ENCODE measurements at regions not wholly inside any gene's neighbourhood (a gene's known extent, or its start where the extent isn't known, plus 50 kb on each side); places are given as distances from the start of the nearest gene placed in this dataset.
"Not testable (repeated sequence)": the region's sequence is repeated elsewhere in the genome, so short reads cannot be mapped to it uniquely, and the experiment has no call there.

DNA sequence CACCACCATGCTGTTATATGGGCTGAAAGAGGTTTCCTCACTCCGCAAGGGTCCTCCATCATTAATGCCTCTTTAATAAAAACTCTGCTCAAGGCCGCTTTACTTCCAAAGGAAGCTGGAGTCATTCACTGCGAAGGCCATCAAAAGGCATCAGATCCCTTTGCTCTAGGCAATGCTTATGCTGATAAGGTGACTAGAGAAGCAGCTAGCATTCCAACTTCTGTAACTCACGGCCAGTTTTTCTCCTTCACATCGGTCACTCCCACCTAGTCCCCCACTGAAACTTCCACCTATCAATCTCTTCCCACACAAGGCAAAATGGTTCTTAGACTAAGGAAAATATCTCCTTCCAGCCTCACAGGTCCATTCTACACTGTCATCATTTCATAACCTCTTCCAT is 124.2 kb upstream of the RMP24 start:
- not testable (repeated sequence) for TF ChIP-seq ZNF211 (tag by site-specific recombination; IDR thresholded peaks at IDR 0.05; ENCODE audit: low read depth); ZNF776 (tag by site-specific recombination; IDR thresholded peaks at IDR 0.05; ENCODE audit: borderline replicate concordance); ZFP3 (tag by site-specific recombination; IDR thresholded peaks at IDR 0.05; ENCODE audit: low read depth); ZNF777 (tag by site-specific recombination; IDR thresholded peaks at IDR 0.05; ENCODE audit: borderline replicate concordance); ZNF121 (tag by site-specific recombination; IDR thresholded peaks at IDR 0.05); ZNF23 (tag by site-specific recombination; IDR thresholded peaks at IDR 0.05; ENCODE audit: borderline replicate concordance); ZNF274 (IDR thresholded peaks at IDR 0.05; ENCODE audit: low read length); ZNF274 (tag by site-specific recombination; IDR thresholded peaks at IDR 0.05; ENCODE audit: borderline replicate concordance)
- TF ChIP-seq, protein P1, sequence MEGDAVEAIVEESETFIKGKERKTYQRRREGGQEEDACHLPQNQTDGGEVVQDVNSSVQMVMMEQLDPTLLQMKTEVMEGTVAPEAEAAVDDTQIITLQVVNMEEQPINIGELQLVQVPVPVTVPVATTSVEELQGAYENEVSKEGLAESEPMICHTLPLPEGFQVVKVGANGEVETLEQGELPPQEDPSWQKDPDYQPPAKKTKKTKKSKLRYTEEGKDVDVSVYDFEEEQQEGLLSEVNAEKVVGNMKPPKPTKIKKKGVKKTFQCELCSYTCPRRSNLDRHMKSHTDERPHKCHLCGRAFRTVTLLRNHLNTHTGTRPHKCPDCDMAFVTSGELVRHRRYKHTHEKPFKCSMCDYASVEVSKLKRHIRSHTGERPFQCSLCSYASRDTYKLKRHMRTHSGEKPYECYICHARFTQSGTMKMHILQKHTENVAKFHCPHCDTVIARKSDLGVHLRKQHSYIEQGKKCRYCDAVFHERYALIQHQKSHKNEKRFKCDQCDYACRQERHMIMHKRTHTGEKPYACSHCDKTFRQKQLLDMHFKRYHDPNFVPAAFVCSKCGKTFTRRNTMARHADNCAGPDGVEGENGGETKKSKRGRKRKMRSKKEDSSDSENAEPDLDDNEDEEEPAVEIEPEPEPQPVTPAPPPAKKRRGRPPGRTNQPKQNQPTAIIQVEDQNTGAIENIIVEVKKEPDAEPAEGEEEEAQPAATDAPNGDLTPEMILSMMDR (tag by site-specific recombination; IDR thresholded peaks at IDR 0.05) = not testable (repeated sequence)
- TF ChIP-seq, protein P2, sequence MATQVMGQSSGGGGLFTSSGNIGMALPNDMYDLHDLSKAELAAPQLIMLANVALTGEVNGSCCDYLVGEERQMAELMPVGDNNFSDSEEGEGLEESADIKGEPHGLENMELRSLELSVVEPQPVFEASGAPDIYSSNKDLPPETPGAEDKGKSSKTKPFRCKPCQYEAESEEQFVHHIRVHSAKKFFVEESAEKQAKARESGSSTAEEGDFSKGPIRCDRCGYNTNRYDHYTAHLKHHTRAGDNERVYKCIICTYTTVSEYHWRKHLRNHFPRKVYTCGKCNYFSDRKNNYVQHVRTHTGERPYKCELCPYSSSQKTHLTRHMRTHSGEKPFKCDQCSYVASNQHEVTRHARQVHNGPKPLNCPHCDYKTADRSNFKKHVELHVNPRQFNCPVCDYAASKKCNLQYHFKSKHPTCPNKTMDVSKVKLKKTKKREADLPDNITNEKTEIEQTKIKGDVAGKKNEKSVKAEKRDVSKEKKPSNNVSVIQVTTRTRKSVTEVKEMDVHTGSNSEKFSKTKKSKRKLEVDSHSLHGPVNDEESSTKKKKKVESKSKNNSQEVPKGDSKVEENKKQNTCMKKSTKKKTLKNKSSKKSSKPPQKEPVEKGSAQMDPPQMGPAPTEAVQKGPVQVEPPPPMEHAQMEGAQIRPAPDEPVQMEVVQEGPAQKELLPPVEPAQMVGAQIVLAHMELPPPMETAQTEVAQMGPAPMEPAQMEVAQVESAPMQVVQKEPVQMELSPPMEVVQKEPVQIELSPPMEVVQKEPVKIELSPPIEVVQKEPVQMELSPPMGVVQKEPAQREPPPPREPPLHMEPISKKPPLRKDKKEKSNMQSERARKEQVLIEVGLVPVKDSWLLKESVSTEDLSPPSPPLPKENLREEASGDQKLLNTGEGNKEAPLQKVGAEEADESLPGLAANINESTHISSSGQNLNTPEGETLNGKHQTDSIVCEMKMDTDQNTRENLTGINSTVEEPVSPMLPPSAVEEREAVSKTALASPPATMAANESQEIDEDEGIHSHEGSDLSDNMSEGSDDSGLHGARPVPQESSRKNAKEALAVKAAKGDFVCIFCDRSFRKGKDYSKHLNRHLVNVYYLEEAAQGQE (tag by site-specific recombination; IDR thresholded peaks at IDR 0.05) = not testable (repeated sequence)
- TF ChIP-seq, protein P3, sequence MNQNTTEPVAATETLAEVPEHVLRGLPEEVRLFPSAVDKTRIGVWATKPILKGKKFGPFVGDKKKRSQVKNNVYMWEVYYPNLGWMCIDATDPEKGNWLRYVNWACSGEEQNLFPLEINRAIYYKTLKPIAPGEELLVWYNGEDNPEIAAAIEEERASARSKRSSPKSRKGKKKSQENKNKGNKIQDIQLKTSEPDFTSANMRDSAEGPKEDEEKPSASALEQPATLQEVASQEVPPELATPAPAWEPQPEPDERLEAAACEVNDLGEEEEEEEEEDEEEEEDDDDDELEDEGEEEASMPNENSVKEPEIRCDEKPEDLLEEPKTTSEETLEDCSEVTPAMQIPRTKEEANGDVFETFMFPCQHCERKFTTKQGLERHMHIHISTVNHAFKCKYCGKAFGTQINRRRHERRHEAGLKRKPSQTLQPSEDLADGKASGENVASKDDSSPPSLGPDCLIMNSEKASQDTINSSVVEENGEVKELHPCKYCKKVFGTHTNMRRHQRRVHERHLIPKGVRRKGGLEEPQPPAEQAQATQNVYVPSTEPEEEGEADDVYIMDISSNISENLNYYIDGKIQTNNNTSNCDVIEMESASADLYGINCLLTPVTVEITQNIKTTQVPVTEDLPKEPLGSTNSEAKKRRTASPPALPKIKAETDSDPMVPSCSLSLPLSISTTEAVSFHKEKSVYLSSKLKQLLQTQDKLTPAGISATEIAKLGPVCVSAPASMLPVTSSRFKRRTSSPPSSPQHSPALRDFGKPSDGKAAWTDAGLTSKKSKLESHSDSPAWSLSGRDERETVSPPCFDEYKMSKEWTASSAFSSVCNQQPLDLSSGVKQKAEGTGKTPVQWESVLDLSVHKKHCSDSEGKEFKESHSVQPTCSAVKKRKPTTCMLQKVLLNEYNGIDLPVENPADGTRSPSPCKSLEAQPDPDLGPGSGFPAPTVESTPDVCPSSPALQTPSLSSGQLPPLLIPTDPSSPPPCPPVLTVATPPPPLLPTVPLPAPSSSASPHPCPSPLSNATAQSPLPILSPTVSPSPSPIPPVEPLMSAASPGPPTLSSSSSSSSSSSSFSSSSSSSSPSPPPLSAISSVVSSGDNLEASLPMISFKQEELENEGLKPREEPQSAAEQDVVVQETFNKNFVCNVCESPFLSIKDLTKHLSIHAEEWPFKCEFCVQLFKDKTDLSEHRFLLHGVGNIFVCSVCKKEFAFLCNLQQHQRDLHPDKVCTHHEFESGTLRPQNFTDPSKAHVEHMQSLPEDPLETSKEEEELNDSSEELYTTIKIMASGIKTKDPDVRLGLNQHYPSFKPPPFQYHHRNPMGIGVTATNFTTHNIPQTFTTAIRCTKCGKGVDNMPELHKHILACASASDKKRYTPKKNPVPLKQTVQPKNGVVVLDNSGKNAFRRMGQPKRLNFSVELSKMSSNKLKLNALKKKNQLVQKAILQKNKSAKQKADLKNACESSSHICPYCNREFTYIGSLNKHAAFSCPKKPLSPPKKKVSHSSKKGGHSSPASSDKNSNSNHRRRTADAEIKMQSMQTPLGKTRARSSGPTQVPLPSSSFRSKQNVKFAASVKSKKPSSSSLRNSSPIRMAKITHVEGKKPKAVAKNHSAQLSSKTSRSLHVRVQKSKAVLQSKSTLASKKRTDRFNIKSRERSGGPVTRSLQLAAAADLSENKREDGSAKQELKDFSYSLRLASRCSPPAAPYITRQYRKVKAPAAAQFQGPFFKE (tag by site-specific recombination; IDR thresholded peaks at IDR 0.05; ENCODE audit: borderline replicate concordance) = not testable (repeated sequence)
